HG03280 (cell line): ENCODE measurements at regions not wholly inside any gene's neighbourhood (a gene's known extent, or its start where the extent isn't known, plus 50 kb on each side); places are given as distances from the start of the nearest gene placed in this dataset.
"Not testable (repeated sequence)": the region's sequence is repeated elsewhere in the genome, so short reads cannot be mapped to it uniquely, and the experiment has no call there.

Source experiments
- ATAC-seq: cut with Tn5 transposase; IDR thresholded peaks from one replicate; pipeline ENCODE4 v1.9.1; 2021; ENCODE audit warnings: mild to moderate bottlenecking, moderate library complexity; ENCODE audit not compliant: unreplicated experiment

- no peak for ATAC-seq
These were observed 1105.8 kb upstream of the SEMA6A start for GRCh38 chr5:117680426-117680825.

- no peak for ATAC-seq
These were observed 1104.4 kb upstream of the SEMA6A start for GRCh38 chr5:117679046-117679445.

GRCh38 chr5:117675646-117676045 lies 1101.0 kb upstream of the SEMA6A start:
- ATAC-seq, result no peak

GRCh38 chr5:117671551-117671950 lies 1096.9 kb upstream of the SEMA6A start:
- ATAC-seq, result no peak

- no peak for ATAC-seq
These were observed 1092.5 kb upstream of the SEMA6A start for GRCh38 chr5:117667105-117667504.

GRCh38 chr5:117665121-117665520 lies 1090.5 kb upstream of the SEMA6A start:
- ATAC-seq, result no peak

GRCh38 chr5:117662361-117662760 lies 1087.7 kb upstream of the SEMA6A start:
- no peak for ATAC-seq

- no peak for ATAC-seq
These were observed 1082.9 kb upstream of the SEMA6A start for GRCh38 chr5:117657541-117657940.

GRCh38 chr5:117652958-117653280 lies 1078.3 kb upstream of the SEMA6A start:
- no peak for ATAC-seq

GRCh38 chr5:117652036-117652957 lies 1077.7 kb upstream of the SEMA6A start:
- no peak for ATAC-seq

GRCh38 chr5:117649821-117650220 lies 1075.2 kb upstream of the SEMA6A start:
- no peak for ATAC-seq

GRCh38 chr5:117645400-117645799 lies 1070.8 kb upstream of the SEMA6A start:
- no peak for ATAC-seq

GRCh38 chr5:117638581-117638980 lies 1064.0 kb upstream of the SEMA6A start:
- no peak for ATAC-seq

GRCh38 chr5:117633093-117633492 lies 1058.5 kb upstream of the SEMA6A start:
- ATAC-seq, result no peak

GRCh38 chr5:117624201-117624600 lies 1049.6 kb upstream of the SEMA6A start:
- ATAC-seq, result no peak

- ATAC-seq, result no peak
These were observed 1048.6 kb upstream of the SEMA6A start for GRCh38 chr5:117623042-117623805.

- ATAC-seq, result no peak
These were observed 1047.3 kb upstream of the SEMA6A start for GRCh38 chr5:117621921-117622320.

GRCh38 chr5:117615226-117615625 lies 1040.6 kb upstream of the SEMA6A start:
- ATAC-seq, result no peak

GRCh38 chr5:117614408-117614807 lies 1039.8 kb upstream of the SEMA6A start:
- no peak for ATAC-seq

- no peak for ATAC-seq
These were observed 1030.2 kb upstream of the SEMA6A start for GRCh38 chr5:117604845-117605244.

GRCh38 chr5:117599811-117600210 lies 1025.2 kb upstream of the SEMA6A start:
- ATAC-seq, result not testable (repeated sequence)

GRCh38 chr5:117594166-117594565 lies 1019.5 kb upstream of the SEMA6A start:
- ATAC-seq, result no peak
